Left ventricle myocardium inferior (tissue), 1 donor: ENCODE measurements at regions not wholly inside any gene's neighbourhood (a gene's known extent, or its start where the extent isn't known, plus 50 kb on each side); places are given as distances from the start of the nearest gene placed in this dataset.

Experiments used
- DNase-seq: peaks from one replicate; pipeline ENCODE4 v3.0.0-alpha.2; 2020
- H3K27ac ChIP-seq: fragments of 200-600 bp; replicated peaks from 2 replicates; pipeline ENCODE4 v1.8.0; 2021
- H3K27me3 ChIP-seq: fragments of 200-600 bp; 2 replicates; pipeline ENCODE4 v1.8.0; 2021; ENCODE audit warnings: low read depth
- H3K36me3 ChIP-seq: fragments of 200-600 bp; 2 replicates; pipeline ENCODE4 v1.8.0; 2021
- H3K4me1 ChIP-seq: fragments of 200-600 bp; 2 replicates; pipeline ENCODE4 v1.8.0; 2021
- H3K4me3 ChIP-seq: fragments of 200-600 bp; 2 replicates; pipeline ENCODE4 v1.8.0; 2021; ENCODE audit warnings: mild to moderate bottlenecking, moderate library complexity
- H3K9me3 ChIP-seq: fragments of 200-600 bp; replicated peaks from 2 replicates; pipeline ENCODE4 v1.8.0; 2021
- intact Hi-C: fragments of 100-400 bp; cut with micrococcal nuclease; formaldehyde crosslinking; loops from one replicate; pipeline ENCODE4 v1.11.0; 2022
- TF ChIP-seq, protein P1 (sequence below): fragments of 200-600 bp; IDR thresholded peaks from 2 replicates; pipeline ENCODE4 v1.8.0; 2021; ENCODE audit warnings: antibody characterized with exemption, mild to moderate bottlenecking, borderline replicate concordance
- donor health status: DM: no; HTN: yes; CAD: no; lungs with severe emphysema.

DNA sequence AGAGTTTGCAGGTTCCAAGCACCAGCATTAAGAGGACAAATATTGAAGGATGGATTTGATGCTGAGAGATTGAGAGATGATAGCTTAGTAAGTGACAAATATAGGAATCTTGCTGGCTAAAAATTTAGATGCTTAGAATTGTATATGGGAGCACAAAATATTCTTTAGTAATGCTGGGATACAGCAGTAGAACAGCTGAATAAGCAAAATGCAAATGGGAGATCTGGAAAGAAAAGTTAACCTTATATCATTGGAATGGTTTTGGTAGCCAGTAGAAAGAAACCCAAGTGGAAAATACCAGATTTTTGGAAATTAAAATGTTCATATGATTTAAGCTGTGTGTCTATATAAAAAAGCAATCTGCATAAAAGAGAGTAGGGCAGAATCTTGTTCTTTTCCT lies 308.6 kb upstream of the CPEB2 start:
- Histone ChIP-seq H3K4me3 (no peak overlapping the region), H3K27me3 (no peaks in the 10 kb centered on the region), H3K36me3 (no peaks in the 10 kb centered on the region), H3K4me1 (no peaks in the 10 kb centered on the region), H3K27ac (no peak overlapping the region), H3K9me3 (peaks cover 6% of the 10 kb centered on the region)
- TF ChIP-seq, protein P1, sequence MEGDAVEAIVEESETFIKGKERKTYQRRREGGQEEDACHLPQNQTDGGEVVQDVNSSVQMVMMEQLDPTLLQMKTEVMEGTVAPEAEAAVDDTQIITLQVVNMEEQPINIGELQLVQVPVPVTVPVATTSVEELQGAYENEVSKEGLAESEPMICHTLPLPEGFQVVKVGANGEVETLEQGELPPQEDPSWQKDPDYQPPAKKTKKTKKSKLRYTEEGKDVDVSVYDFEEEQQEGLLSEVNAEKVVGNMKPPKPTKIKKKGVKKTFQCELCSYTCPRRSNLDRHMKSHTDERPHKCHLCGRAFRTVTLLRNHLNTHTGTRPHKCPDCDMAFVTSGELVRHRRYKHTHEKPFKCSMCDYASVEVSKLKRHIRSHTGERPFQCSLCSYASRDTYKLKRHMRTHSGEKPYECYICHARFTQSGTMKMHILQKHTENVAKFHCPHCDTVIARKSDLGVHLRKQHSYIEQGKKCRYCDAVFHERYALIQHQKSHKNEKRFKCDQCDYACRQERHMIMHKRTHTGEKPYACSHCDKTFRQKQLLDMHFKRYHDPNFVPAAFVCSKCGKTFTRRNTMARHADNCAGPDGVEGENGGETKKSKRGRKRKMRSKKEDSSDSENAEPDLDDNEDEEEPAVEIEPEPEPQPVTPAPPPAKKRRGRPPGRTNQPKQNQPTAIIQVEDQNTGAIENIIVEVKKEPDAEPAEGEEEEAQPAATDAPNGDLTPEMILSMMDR, result no peak
- intact Hi-C loops, result no loop called here
- DNase-seq, result no peak

DNA sequence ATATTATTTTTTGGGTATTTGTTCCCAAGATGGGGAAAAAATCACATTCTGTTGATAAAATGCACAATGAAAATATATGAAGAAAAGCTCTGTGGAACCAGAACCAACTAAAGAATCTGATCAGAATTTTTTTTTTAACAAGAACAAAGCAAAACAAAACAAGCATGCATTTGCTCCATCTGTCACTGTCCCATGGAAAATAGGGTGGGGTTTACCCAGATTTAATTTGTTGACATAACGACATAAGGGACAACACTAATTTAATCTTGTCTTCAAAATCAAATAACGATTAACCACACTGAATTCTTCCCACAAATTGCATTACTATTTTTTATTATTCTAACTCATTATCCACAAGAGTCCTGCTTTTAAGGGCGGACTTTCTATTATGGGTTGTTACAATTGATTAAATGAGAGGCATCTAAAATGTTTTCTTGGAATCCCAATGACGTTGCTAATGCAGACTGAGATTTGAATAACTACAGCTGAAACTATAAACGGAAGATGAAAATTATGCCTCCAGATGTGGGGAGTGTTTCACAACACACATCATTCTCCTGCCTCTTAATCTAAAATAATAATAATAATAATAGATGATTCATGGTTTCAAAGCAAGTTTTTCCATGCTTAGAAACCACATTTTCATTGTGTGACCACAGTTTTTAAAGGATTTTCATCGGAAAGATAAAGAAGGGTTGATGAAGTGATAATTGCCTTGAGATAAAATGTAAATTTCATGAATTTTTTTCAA lies 307.0 kb upstream of the CPEB2 start:
- Histone ChIP-seq H3K27ac (no peak overlapping the region), H3K27me3 (no peaks in the 10 kb centered on the region), H3K9me3 (peaks cover 6% of the 10 kb centered on the region), H3K4me1 (no peaks in the 10 kb centered on the region), H3K4me3 (no peak overlapping the region), H3K36me3 (no peaks in the 10 kb centered on the region)
- no peak for DNase-seq
- intact Hi-C loops, result no loop called here
- TF ChIP-seq, protein P1, result no peak

DNA sequence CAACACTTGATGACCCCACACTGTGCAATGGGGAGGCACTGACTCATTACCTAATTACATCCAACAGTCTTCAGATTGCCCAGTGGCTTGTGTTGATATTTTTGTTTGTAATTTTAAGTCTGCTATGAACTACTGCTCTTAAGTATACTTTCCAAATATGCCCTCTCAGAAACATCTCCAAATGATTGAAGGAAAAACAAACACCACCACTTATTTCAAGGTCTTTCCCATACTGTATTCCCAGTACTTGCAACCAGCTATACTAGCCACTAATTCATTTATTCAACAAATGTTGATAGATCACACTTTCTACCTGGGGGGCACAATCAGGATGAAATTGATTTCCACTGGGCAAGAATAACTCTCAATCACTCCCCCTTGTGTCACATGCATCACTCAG lies 302.2 kb upstream of the CPEB2 start:
- Histone ChIP-seq H3K27ac (no peak overlapping the region), H3K9me3 (no peaks in the 10 kb centered on the region), H3K27me3 (no peaks in the 10 kb centered on the region), H3K4me1 (peaks cover 14% of the 10 kb centered on the region), H3K4me3 (no peak overlapping the region), H3K36me3 (no peaks in the 10 kb centered on the region)
- intact Hi-C loops, result no loop called here
- TF ChIP-seq, protein P1, result no peak
- DNase-seq, result no peak

- no peak for DNase-seq
- Histone ChIP-seq H3K4me3 (no peak overlapping the region), H3K27ac (no peak overlapping the region), H3K36me3 (no peaks in the 10 kb centered on the region), H3K9me3 (no peaks in the 10 kb centered on the region), H3K4me1 (peaks cover 14% of the 10 kb centered on the region), H3K27me3 (no peaks in the 10 kb centered on the region)
- TF ChIP-seq, protein P1, result no peak
- intact Hi-C loops, result no loop called here
These were observed 301.7 kb upstream of the CPEB2 start for GRCh38 chr4:14700544-14700943.

DNA sequence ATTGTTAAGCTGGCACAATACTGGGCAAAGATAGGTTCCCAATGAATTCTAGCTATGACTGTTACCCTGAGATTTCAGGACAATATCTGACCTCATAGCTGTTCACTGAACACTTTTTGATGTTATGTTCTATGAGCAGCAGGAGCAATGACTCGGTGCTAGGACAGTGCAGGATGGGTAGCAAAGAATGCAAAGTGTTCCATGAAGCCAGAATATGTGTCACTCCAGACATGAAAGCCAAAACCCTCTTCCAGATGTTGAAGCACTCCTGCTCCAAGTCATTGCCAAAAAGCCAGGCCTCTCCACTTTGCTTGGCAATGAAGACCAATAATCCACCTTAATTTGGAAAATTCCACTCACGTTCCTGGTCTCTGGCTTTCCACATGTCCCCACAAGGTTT lies 300.9 kb upstream of the CPEB2 start:
- Histone ChIP-seq H3K27me3 (no peaks in the 10 kb centered on the region), H3K27ac (no peak overlapping the region), H3K4me1 (peaks cover 14% of the 10 kb centered on the region), H3K4me3 (no peak overlapping the region), H3K36me3 (no peaks in the 10 kb centered on the region), H3K9me3 (no peaks in the 10 kb centered on the region)
- TF ChIP-seq, protein P1, result no peak
- DNase-seq, result no peak
- intact Hi-C loops, result no loop called here
